NT2/D1 (cell line): ENCODE measurements at regions not wholly inside any gene's neighbourhood (a gene's known extent, or its start where the extent isn't known, plus 50 kb on each side); places are given as distances from the start of the nearest gene placed in this dataset.

Experiments used
- SUZ12 ChIP-seq: IDR thresholded peaks from 2 replicates; pipeline ENCODE4 v1.6.1; 2011; ENCODE audit not compliant: insufficient read length, insufficient read depth; ENCODE audit errors: extremely low read depth
- YY1 ChIP-seq: IDR thresholded peaks from 2 replicates; pipeline ENCODE4 v1.6.1; 2011; ENCODE audit not compliant: insufficient read length, insufficient read depth

- no peak for TF ChIP-seq YY1
- TF ChIP-seq SUZ12: no peak
These were observed 78.5 kb downstream of the TMCO5A start for GRCh38 chr15:38012894-38013293.
